Activated CD8-positive, alpha-beta T cell treated with anti-CD3 and anti-CD28 coated beads for 36 hours (primary cell): ENCODE measurements at regions not wholly inside any gene's neighbourhood (a gene's known extent, or its start where the extent isn't known, plus 50 kb on each side); places are given as distances from the start of the nearest gene placed in this dataset.
"Not testable (repeated sequence)": the region's sequence is repeated elsewhere in the genome, so short reads cannot be mapped to it uniquely, and the experiment has no call there.

Source experiments
- ATAC-seq: fragments of 200-7000 bp; cut with Tn5 transposase; one replicate; pipeline ENCODE4 v1.10.0; 2021; ENCODE audit warnings: mild to moderate bottlenecking, moderate library complexity
- CTCF ChIA-PET: fragments of 350-600 bp; sonication (Branson Sonifier 250); formaldehyde crosslinking; loops from one replicate; lab custom pipeline; 2021; ENCODE audit warnings: antibody characterized with exemption; lab: Charles Lee
- POLR2A ChIA-PET: fragments of 350-600 bp; sonication (Branson Sonifier 250); formaldehyde crosslinking; loops from one replicate; lab custom pipeline; 2021; ENCODE audit warnings: antibody characterized with exemption; lab: Charles Lee
- DNase-seq: peaks from one replicate; pipeline ENCODE4 v3.0.0-alpha.2; 2020
- H3K27ac Mint-ChIP-seq: one replicate; pipeline ENCODE4 v1.8.0; 2021; ENCODE audit warnings: mild to moderate bottlenecking, mixed read lengths
- H3K27me3 Mint-ChIP-seq: one replicate; pipeline ENCODE4 v1.8.0; 2021; ENCODE audit warnings: mixed read lengths
- H3K36me3 Mint-ChIP-seq: one replicate; pipeline ENCODE4 v1.8.0; 2021; ENCODE audit warnings: low read depth, mixed read lengths
- H3K4me1 Mint-ChIP-seq: one replicate; pipeline ENCODE4 v1.8.0; 2021; ENCODE audit warnings: low read depth, mixed read lengths
- H3K4me3 Mint-ChIP-seq: one replicate; pipeline ENCODE4 v1.8.0; 2021; ENCODE audit warnings: mild to moderate bottlenecking, moderate library complexity, mixed read lengths
- H3K9me3 Mint-ChIP-seq: one replicate; pipeline ENCODE4 v1.8.0; 2021; ENCODE audit warnings: mixed read lengths
- CTCF ChIP-seq: fragments of 200-600 bp; IDR thresholded peaks from one replicate; pipeline ENCODE4 v1.8.0; 2022; ENCODE audit warnings: antibody characterized with exemption, mild to moderate bottlenecking
- intact Hi-C: fragments of 100-400 bp; cut with micrococcal nuclease; formaldehyde crosslinking; loops from one replicate; pipeline ENCODE4 v1.10.0; 2022

- no peak for ATAC-seq
- Mint-ChIP-seq H3K27ac (no peak overlapping the region), H3K27me3 (peaks cover 3% of the 10 kb centered on the region), H3K36me3 (no peaks in the 10 kb centered on the region), H3K4me3 (no peak overlapping the region), H3K9me3 (peaks cover 3% of the 10 kb centered on the region), H3K4me1 (no peaks in the 10 kb centered on the region)
- no peak for TF ChIP-seq CTCF
- CTCF ChIA-PET = no interaction called here
- POLR2A ChIA-PET = no interaction called here
- intact Hi-C loops = no loop called here
- DNase-seq = no peak
These were observed 294.7 kb upstream of the HS6ST1 start for GRCh38 chr2:128613351-128613750.

- H3K9me3 Mint-ChIP-seq = peaks cover 3% of the 10 kb centered on the region
- no peak for TF ChIP-seq CTCF
- CTCF ChIA-PET = no interaction called here
- no peak overlapping the region for H3K27ac Mint-ChIP-seq
- H3K36me3 Mint-ChIP-seq = no peaks in the 10 kb centered on the region
- H3K4me1 Mint-ChIP-seq = no peaks in the 10 kb centered on the region
- DNase-seq (no peak), ATAC-seq (no peak)
- POLR2A ChIA-PET = no interaction called here
- H3K4me3 Mint-ChIP-seq = no peak overlapping the region
- peaks cover 3% of the 10 kb centered on the region for H3K27me3 Mint-ChIP-seq
- intact Hi-C loops = no loop called here
These were observed 295.2 kb upstream of the HS6ST1 start for GRCh38 chr2:128613876-128614275.

DNA sequence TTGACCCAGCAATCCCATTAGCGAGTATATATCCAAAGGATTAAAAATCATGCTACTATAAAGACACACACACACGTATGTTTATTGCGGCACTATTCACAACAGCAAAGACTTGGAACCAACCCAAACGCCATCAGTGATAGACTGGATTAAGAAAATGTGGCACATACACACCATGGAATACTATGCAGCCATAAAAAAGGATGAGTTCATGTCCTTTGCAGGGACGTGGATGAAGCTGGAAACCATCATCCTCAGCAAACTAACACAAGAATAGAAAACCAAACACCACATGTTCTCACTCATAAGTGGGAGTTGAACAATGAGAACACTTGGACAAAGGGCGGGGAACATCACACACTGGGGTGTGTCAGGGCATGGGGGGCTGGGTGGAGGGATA, 296.2 kb upstream of the HS6ST1 start:
- ATAC-seq, CTCF ChIA-PET, H3K4me1 Mint-ChIP-seq, H3K27me3 Mint-ChIP-seq, H3K36me3 Mint-ChIP-seq, H3K9me3 Mint-ChIP-seq, H3K27ac Mint-ChIP-seq, DNase-seq, H3K4me3 Mint-ChIP-seq, intact Hi-C loops: not testable (repeated sequence)
- POLR2A ChIA-PET = interaction anchor here (0.5 kb wide), 1 partner anchor 696 kb away, joined by 3 read pairs; no protein-coding TSS in a partner anchor

- no peak overlapping the region for H3K27ac Mint-ChIP-seq
- H3K36me3 Mint-ChIP-seq = no peaks in the 10 kb centered on the region
- peaks cover 3% of the 10 kb centered on the region for H3K9me3 Mint-ChIP-seq
- intact Hi-C loops = no loop called here
- H3K4me3 Mint-ChIP-seq = no peak overlapping the region
- TF ChIP-seq CTCF = no peak
- peaks cover 3% of the 10 kb centered on the region for H3K27me3 Mint-ChIP-seq
- DNase-seq = no peak
- POLR2A ChIA-PET = no interaction called here
- CTCF ChIA-PET = no interaction called here
- ATAC-seq = no peak
- H3K4me1 Mint-ChIP-seq = no peaks in the 10 kb centered on the region
These were observed 296.9 kb upstream of the HS6ST1 start for GRCh38 chr2:128615571-128615970.

GRCh38 chr2:128617029-128617590, 298.4 kb upstream of the HS6ST1 start:
- intact Hi-C loops = no loop called here
- no peak for TF ChIP-seq CTCF
- no peak for ATAC-seq
- ChIA-PET CTCF (no interaction called here), POLR2A (no interaction called here)
- DNase-seq = no peak
- Mint-ChIP-seq H3K4me3 (no peak overlapping the region), H3K4me1 (no peaks in the 10 kb centered on the region), H3K36me3 (no peaks in the 10 kb centered on the region), H3K27me3 (peaks cover 3% of the 10 kb centered on the region), H3K27ac (no peak overlapping the region), H3K9me3 (peaks cover 3% of the 10 kb centered on the region)

DNA sequence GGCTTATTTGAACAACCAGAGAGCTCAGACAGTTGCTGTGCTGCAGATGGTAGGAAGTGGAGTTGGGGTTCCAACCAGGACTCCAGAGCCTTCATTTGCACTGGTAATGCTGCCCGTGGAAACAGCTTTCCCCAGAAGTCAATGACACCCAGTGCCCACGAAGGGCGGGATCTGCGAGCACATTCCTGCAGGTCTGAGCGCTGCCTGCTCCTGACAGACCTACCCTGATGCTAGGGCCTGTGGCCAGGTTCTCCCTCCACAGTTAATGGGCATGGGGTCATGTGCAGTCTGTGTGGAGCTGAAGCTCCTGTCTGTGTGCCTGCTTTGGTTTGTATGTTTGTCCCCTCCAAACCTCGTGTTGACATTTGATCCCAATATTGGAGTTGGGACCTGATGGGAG, 299.0 kb upstream of the HS6ST1 start:
- DNase-seq (no peak), ATAC-seq (no peak)
- POLR2A ChIA-PET = no interaction called here
- H3K9me3 Mint-ChIP-seq = peaks cover 3% of the 10 kb centered on the region
- no peaks in the 10 kb centered on the region for H3K36me3 Mint-ChIP-seq
- no peak overlapping the region for H3K4me3 Mint-ChIP-seq
- no peaks in the 10 kb centered on the region for H3K27me3 Mint-ChIP-seq
- TF ChIP-seq CTCF = no peak
- H3K4me1 Mint-ChIP-seq = no peaks in the 10 kb centered on the region
- CTCF ChIA-PET = no interaction called here
- intact Hi-C loops = no loop called here
- no peak overlapping the region for H3K27ac Mint-ChIP-seq
